Neuronal stem cell (in vitro differentiated cells): ENCODE measurements at regions not wholly inside any gene's neighbourhood (a gene's known extent, or its start where the extent isn't known, plus 50 kb on each side); places are given as distances from the start of the nearest gene placed in this dataset.

Source experiments
- DNase-seq: peaks from one replicate; pipeline ENCODE4 v3.0.0-alpha.2; 2013; ENCODE audit warnings: low spot score
- H2AFZ ChIP-seq: one replicate; pipeline ENCODE4 v1.6.1; 2013; ENCODE audit warnings: mild to moderate bottlenecking, low read length, inconsistent platforms
- H2AK5ac ChIP-seq: 2 replicates; pipeline ENCODE4 v1.6.1; 2013; ENCODE audit warnings: low read depth, mild to moderate bottlenecking, inconsistent platforms, low read length, moderate library complexity, mixed read lengths
- H2BK120ac ChIP-seq: 2 replicates; pipeline ENCODE4 v1.6.1; 2013; ENCODE audit warnings: low read depth, mild to moderate bottlenecking, inconsistent platforms, low read length, moderate library complexity, mixed read lengths
- H2BK12ac ChIP-seq: one replicate; pipeline ENCODE4 v1.6.1; 2013; ENCODE audit warnings: low read length, inconsistent platforms
- H2BK15ac ChIP-seq: 2 replicates; pipeline ENCODE4 v1.6.1; 2013; ENCODE audit warnings: mild to moderate bottlenecking, low read length, inconsistent platforms, mixed read lengths
- H2BK5ac ChIP-seq: one replicate; pipeline ENCODE4 v1.6.1; 2013; ENCODE audit warnings: inconsistent platforms, mild to moderate bottlenecking, low read length, moderate library complexity
- H3K14ac ChIP-seq: one replicate; pipeline ENCODE4 v1.6.1; 2013; ENCODE audit warnings: low read length, inconsistent platforms
- H3K18ac ChIP-seq: 2 replicates; pipeline ENCODE4 v1.6.1; 2013; ENCODE audit warnings: low read length, inconsistent platforms
- H3K23ac ChIP-seq: 2 replicates; pipeline ENCODE4 v1.6.1; 2013; ENCODE audit warnings: low read depth, mild to moderate bottlenecking, mixed read lengths, low read length, inconsistent platforms; ENCODE audit not compliant: poor library complexity
- H3K27ac ChIP-seq: replicated peaks from 3 replicates; pipeline ENCODE4 v1.5.1; 2013; ENCODE audit warnings: low read length, inconsistent platforms
- H3K27me3 ChIP-seq, 3 experiments: 2 replicates each; pipeline ENCODE4 v1.6.1; 2013; ENCODE audit warnings: low read length in 3 of 3, mild to moderate bottlenecking in 2 of 3, inconsistent platforms in 1 of 3, low read depth in 1 of 3, mixed read lengths in 1 of 3, moderate library complexity in 1 of 3; ENCODE audit not compliant: control insufficient read depth in 3 of 3, insufficient read depth in 3 of 3
- H3K36me3 ChIP-seq, 2 donors: replicated peaks in 1 of 2; 2 replicates each; pipeline ENCODE4 v1.6.1; 2013; ENCODE audit warnings: low read length in 2 of 2; ENCODE audit not compliant: control insufficient read depth in 2 of 2, insufficient read depth in 2 of 2
- H3K4ac ChIP-seq: 2 replicates; pipeline ENCODE4 v1.6.1; 2013; ENCODE audit warnings: inconsistent platforms, mild to moderate bottlenecking, low read length, moderate library complexity
- H3K4me1 ChIP-seq, 2 donors: 1 replicate in 1 of 2; 2 replicates in 1 of 2; pipeline ENCODE4 v1.6.1; 2013; ENCODE audit warnings: low read length in 2 of 2, low read depth in 1 of 2; ENCODE audit not compliant: control insufficient read depth in 2 of 2, insufficient read depth in 1 of 2
- H3K4me2 ChIP-seq: one replicate; pipeline ENCODE4 v1.6.1; 2013; ENCODE audit warnings: mild to moderate bottlenecking, low read length, inconsistent platforms; ENCODE audit not compliant: insufficient read depth, poor library complexity, severe bottlenecking
- H3K4me3 ChIP-seq, 2 donors: 2 replicates each; pipeline ENCODE4 v1.5.1; 2013; ENCODE audit warnings: low read length in 2 of 2, mild to moderate bottlenecking in 2 of 2, inconsistent platforms in 1 of 2, moderate library complexity in 1 of 2
- H3K79me1 ChIP-seq: one replicate; pipeline ENCODE4 v1.6.1; 2013; ENCODE audit warnings: low read depth, mild to moderate bottlenecking, inconsistent platforms, low read length, moderate library complexity
- H3K9ac ChIP-seq: one replicate; pipeline ENCODE4 v1.6.1; 2013; ENCODE audit warnings: mild to moderate bottlenecking, low read depth, low read length, inconsistent platforms; ENCODE audit not compliant: poor library complexity
- H3K9me3 ChIP-seq, 2 donors: replicated peaks in 1 of 2; 2 replicates each; pipeline versions ENCODE3 to v1.6.1; 2013; ENCODE audit warnings: low read length in 2 of 2, mild to moderate bottlenecking in 2 of 2, inconsistent platforms in 1 of 2, low read depth in 1 of 2, mixed read lengths in 1 of 2, moderate library complexity in 1 of 2; ENCODE audit not compliant: control insufficient read depth in 2 of 2, insufficient read depth in 1 of 2
- H4K8ac ChIP-seq: one replicate; pipeline ENCODE4 v1.6.1; 2013; ENCODE audit warnings: low read depth, mild to moderate bottlenecking, inconsistent platforms, low read length, moderate library complexity
- H4K91ac ChIP-seq: one replicate; pipeline ENCODE4 v1.6.1; 2013; ENCODE audit warnings: low read length, low read depth, mild to moderate bottlenecking, inconsistent platforms; ENCODE audit not compliant: poor library complexity
- WGBS, 2 donors: extraction: QIAGEN DNeasy Blood & Tissue Kit; methylation state at CpG; one replicate each; pipeline ENCODE4 v1.1.7; 2013; ENCODE audit warnings: missing lambda C conversion rate in 2 of 2, mixed read lengths in 1 of 2; ENCODE audit not compliant: insufficient read length in 2 of 2, insufficient replicate concordance in 1 of 2; ENCODE audit errors: extremely low coverage in 2 of 2; 5-methylcytosine and 5-hydroxymethylcytosine counted together

DNA sequence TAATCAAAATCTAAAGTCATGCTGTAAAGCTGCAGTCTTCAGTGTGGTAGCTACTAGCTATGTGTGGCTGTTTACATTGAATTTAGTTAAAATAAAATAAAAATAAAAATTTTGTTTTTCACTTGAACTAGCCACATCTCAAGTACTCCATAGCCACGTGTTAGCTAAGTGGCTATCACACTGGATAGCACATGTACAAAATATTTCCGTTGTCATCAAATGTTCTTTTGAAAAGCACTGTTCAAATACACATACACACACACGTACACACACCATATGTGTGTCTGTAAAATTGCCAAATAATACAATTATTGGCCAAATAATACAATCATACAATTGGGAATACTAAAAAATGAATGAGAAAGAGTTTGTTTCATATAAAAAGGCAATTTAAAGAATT, 778.2 kb upstream of the FLRT2 start:
- Histone ChIP-seq H3K36me3 (no peaks in the 10 kb centered on the region), H4K8ac (no peak overlapping the region), H2BK12ac (no peak overlapping the region), H3K4me2 (no peak overlapping the region), H3K4me1 (peaks cover 0 to 5% of the 10 kb centered on the region in 2 donors), H3K27me3 (no peaks in the 10 kb centered on the region), H2AFZ (no peak overlapping the region), H2BK5ac (no peak overlapping the region), H3K18ac (no peak overlapping the region), H3K79me1 (no peaks in the 10 kb centered on the region), H3K9ac (no peak overlapping the region), H3K14ac (no peak overlapping the region), H2AK5ac (no peak overlapping the region), H3K9me3 (no peaks in the 10 kb centered on the region), H3K27ac (no peak overlapping the region), H2BK120ac (no peak overlapping the region), H3K4ac (no peak overlapping the region), H2BK15ac (no peak overlapping the region), H3K4me3 (no peak overlapping the region), H4K91ac (no peak overlapping the region), H3K23ac (no peak overlapping the region)
- no peak for DNase-seq
- WGBS, 2 donors = no CpG with 5 or more reads among the region's 3 CpGs

DNA sequence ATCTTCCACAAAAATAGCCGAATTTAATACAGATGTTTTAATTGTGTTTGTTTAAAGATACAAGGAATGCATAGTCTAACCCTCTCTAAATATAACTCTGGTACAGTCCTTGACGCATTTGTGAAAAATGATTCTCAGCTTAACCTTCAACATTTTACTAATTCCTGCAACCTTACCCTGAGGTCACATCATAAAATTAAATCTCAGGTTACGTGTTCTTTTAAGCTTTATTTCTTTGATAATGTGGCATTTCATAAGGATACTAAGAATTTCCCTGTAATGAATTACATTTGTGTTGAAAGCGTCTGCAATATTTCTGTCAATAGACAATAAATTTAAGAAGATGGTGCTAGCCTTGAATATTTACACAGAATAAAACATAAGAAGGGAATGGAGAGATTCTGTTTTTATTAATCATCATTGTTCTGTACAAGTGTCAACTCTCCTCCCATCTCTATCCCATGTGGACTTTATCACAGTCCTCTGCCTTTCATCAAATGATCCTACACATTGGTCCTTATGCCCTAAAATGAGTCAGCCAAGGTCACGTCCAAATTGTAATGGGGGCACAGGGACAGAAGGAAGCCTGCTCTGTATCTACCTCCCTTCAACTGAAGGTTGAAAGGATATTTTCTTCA, 769.3 kb upstream of the FLRT2 start:
- Histone ChIP-seq H3K14ac (no peak overlapping the region), H3K79me1 (no peaks in the 10 kb centered on the region), H3K4ac (no peak overlapping the region), H3K18ac (no peak overlapping the region), H3K4me3 (no peak overlapping the region), H2BK12ac (no peak overlapping the region), H3K4me2 (no peak overlapping the region), H4K8ac (no peak overlapping the region), H2AK5ac (no peak overlapping the region), H4K91ac (no peak overlapping the region), H2BK120ac (no peak overlapping the region), H3K9me3 (no peaks in the 10 kb centered on the region), H3K23ac (no peak overlapping the region), H3K27ac (no peak overlapping the region), H2BK5ac (no peak overlapping the region), H3K9ac (no peak overlapping the region), H3K27me3 (peaks cover 0 to under 1% (median 0%) of the 10 kb centered on the region in 3 experiments), H3K4me1 (no peaks in the 10 kb centered on the region), H2AFZ (no peak overlapping the region), H3K36me3 (no peaks in the 10 kb centered on the region), H2BK15ac (no peak overlapping the region)
- WGBS, 2 donors = no CpG with 5 or more reads among the region's 5 CpGs
- DNase-seq = no peak

DNA sequence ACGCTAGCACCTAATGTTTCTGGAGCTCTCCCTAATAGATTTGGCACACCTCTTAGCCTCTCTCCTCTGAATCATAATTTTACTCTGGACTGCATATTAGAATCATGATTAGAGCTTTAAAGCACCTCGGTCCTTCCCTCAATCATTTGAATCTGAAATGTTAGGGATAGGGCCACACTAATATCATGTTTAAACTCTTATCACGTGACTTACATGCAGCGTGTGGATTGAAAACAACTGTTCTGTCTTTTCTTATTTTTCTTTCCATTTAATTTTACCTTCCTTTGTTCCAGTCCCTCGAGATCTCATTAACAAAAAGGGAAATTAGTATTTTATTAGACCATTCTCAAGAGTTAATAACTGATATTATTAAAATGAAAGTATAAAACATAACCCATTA, 762.5 kb upstream of the FLRT2 start:
- Histone ChIP-seq H2BK12ac (no peak overlapping the region), H3K14ac (no peak overlapping the region), H4K8ac (no peak overlapping the region), H3K36me3 (no peaks in the 10 kb centered on the region), H3K18ac (no peak overlapping the region), H3K4me2 (no peak overlapping the region), H2AFZ (no peak overlapping the region), H3K9ac (no peak overlapping the region), H3K4me3 (no peak overlapping the region), H3K4me1 (no peaks in the 10 kb centered on the region), H3K4ac (no peak overlapping the region), H4K91ac (no peak overlapping the region), H3K27me3 (peaks cover 0 to 2% (median 0%) of the 10 kb centered on the region in 3 experiments), H2BK120ac (no peak overlapping the region), H3K27ac (no peak overlapping the region), H3K9me3 (no peaks in the 10 kb centered on the region), H3K79me1 (no peaks in the 10 kb centered on the region), H3K23ac (no peak overlapping the region), H2AK5ac (no peak overlapping the region), H2BK5ac (no peak overlapping the region), H2BK15ac (no peak overlapping the region)
- DNase-seq = no peak
- no CpG with 5 or more reads among the region's 5 CpGs for WGBS, 2 donors

DNA sequence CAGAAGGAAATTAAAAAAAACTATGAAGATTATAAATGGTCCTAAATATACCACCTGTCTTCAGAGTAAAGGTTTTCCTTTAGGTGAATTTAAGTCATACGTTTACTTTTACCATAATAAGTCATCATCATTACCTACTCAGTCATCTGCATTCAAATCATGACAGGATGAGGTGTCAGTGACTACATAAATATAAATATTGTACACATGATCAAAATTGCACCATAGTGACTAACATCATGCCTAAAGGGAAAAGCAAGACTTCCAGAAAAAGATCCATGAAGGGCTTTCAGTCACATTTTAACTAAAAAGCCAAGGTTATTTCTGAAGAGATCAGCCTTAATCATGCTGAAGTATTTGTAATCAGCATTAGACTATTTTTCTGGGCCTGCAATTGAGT, 759.9 kb upstream of the FLRT2 start:
- Histone ChIP-seq H3K18ac (no peak overlapping the region), H2AK5ac (no peak overlapping the region), H3K4ac (no peak overlapping the region), H2BK15ac (no peak overlapping the region), H3K23ac (no peak overlapping the region), H2BK12ac (no peak overlapping the region), H2BK120ac (no peak overlapping the region), H3K14ac (no peak overlapping the region), H3K27ac (no peak overlapping the region), H3K9ac (no peak overlapping the region), H3K79me1 (no peaks in the 10 kb centered on the region), H3K4me2 (no peak overlapping the region), H3K4me3 (no peak overlapping the region), H3K36me3 (no peaks in the 10 kb centered on the region), H2AFZ (no peak overlapping the region), H2BK5ac (no peak overlapping the region), H4K91ac (no peak overlapping the region), H3K27me3 (peaks cover 0 to 2% (median 0%) of the 10 kb centered on the region in 3 experiments), H4K8ac (no peak overlapping the region), H3K9me3 (no peaks in the 10 kb centered on the region), H3K4me1 (no peaks in the 10 kb centered on the region)
- WGBS, 2 donors = no CpG with 5 or more reads among the region's 1 CpG
- no peak for DNase-seq
